DMS53 treated with DMSO at 0.1 percent for 48 hours (cell line): ENCODE measurements at regions not wholly inside any gene's neighbourhood (a gene's known extent, or its start where the extent isn't known, plus 50 kb on each side); places are given as distances from the start of the nearest gene placed in this dataset.
A peak's percentile ranks its signal among the peaks of the same experiment; 100 is the strongest.

Experiments used
- DNase-seq: peaks from one replicate; lab custom pipeline; 2025; ENCODE audit not compliant: unreplicated experiment; lab: John Stamatoyannopoulos, UW

DNA sequence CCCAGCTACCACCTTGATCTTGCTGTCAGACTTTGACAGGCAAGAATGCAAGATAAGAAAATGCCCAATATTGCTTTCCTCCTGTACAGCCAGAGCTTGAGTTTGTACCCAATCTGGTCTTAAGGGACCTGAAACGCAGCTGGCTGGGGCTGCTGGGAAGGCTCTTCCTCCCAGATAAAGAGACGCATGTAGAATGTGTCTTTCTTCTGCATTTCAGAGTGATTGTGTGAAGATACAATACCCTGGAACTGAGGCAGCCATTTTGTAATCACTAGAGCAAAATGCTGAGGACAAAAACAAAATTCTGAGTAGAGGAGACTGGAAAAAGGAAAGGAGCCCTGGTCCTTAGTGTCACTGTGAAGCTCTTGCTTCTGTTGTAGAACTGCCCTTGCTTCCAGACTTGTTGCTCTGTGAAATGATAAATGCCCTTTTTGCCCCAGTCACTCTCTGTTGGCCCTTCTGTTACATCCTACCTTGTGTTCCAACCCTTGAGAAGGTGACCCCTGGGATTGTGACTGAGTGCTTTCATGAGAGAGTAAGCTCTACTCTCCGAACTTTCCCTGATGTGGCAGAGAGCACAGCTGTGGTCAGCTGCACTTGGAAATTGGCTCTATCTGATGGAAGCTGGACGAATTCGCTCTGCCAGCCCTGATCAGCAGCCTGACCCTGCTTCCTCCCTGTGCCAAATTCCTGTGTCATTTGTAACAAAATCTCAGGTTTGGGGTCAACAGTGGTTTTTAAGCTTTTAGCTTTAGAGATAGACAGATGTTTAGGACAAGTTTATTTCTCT is 137.4 kb upstream of the RBMS1 start:
- DNase-seq, result no peak

DNA sequence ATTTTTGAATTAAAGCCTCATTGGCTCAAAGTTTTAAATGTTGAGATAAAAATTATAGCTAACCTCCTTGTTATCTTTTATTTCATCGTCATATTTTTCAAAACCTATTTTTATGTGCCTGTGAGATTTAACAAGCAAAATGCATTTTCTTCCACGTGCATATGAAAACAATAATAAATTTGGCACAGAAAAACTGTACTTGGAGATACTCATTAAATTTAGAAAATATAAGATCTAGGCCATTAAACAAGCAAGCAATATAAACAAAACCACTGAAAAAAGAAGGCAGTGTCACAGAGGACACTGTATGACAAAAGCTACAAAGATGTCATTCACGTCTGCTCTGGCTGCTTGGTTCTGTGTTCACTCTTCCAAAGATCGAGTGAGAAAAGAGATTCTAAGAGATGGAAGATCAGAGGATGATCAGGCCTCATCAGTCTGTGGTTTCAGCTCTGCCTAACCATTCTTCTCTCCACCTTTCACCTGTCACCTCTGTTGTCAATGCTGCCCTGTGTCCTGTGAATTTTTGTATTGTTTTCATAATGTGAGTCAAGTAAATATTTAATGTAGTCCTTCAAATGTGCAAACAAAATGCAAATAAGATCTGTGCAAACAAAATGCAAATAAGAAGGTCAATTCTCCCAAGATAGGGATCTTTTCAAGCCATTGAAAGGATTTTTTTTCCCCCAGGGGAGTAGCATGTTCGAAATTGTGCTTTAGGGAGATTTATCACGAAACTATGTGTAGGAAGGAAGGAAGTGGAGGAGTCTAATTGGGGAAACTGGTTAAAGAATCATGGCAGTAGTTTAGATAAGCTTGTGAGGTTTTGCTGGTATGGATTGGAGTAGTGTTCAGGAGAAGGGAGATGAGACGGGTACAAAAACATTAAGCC is 138.7 kb upstream of the RBMS1 start:
- peak; percentile 93 for DNase-seq

DNA sequence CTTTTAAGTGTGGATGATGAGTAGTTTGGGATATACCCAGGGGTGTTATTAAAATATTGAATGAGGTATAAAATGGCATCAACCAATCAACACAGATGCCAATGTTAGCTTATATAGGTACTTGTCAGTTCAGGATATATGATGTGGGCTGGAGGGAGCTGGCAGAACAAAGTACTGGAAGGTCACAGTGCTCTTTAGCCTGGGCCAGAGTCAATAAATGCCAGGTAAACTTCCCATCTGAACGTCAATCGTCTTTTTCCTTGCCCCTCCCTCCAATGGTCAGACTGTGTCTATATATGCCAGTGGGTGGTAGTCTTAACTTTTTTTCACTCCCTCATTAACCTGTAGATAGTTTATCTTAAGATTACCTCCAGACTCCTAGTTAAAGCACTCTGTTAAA is 140.8 kb upstream of the RBMS1 start:
- no peak for DNase-seq

DNA sequence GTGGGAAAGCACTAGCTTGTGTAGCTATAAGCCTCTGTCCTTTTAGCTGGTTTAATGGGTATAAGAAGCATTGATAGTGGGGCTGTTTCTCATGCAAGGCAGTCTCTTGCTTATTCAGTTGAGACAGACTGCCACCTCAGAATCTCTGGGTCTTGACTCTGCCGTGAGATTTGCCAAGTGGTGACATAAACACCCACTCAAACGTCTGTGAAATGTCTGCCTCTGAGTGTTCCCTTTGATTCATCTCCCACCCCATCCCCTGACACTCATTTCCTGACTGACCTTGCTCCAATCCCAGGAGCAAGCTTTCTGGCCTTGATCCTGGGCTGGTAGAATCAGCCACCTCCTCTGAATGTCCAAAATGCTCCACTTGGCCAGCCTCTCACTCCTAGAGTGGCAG is 141.9 kb upstream of the RBMS1 start:
- no peak for DNase-seq

DNA sequence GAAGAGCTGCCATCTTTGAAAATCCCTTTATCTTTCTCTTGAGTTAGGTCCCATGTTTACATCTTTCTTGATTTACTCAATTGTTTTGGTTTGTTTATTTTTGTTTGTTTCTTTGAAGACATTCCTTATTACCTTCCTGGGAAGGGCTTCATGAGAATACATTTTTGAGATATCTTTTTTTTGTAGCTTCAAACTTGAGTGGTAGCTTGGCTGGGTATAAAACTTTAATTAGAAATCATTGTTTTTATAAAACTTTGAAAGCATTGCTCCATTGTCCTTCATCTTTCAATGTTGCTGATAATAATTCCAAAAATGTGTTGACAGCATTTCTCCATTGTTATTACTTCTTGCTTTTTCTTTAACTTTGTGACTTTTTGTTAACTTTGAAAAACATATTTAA is 145.9 kb upstream of the RBMS1 start:
- no peak for DNase-seq

DNA sequence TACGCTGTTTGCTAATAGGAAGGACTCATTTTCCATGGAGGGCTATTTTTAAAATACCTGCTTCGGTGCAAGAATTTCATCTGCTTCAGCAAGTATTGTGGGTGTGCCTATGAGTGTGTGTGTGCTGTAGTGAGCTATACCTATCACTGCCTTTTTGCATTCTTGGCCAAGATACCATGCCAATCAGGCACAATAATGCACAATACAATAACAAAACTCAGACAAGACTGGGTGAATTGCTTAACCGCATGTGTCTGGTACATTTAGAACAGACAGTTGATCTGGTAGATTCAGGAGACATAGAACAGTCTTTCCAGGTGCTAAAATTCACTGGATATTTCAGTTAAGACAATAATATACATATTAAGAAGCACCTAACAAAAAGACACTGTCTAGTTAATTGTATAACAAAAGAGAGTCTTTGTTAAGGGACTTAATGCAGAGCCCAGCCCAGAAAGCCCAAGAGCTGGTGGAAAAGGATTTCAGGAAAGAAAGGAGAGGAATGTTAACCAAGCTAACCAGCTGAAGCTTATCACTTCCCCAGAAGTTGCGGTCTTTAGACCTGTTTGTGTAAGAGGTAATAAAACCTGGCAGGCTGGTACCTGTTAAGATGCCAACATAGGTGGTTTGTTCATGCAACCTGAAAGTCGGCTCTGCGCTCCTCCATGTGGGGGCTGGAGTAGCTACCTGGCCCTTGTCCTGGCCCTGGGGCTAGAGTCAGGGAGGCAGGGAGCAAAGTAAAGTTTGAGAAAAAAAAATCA is 153.3 kb upstream of the RBMS1 start:
- no peak for DNase-seq

DNA sequence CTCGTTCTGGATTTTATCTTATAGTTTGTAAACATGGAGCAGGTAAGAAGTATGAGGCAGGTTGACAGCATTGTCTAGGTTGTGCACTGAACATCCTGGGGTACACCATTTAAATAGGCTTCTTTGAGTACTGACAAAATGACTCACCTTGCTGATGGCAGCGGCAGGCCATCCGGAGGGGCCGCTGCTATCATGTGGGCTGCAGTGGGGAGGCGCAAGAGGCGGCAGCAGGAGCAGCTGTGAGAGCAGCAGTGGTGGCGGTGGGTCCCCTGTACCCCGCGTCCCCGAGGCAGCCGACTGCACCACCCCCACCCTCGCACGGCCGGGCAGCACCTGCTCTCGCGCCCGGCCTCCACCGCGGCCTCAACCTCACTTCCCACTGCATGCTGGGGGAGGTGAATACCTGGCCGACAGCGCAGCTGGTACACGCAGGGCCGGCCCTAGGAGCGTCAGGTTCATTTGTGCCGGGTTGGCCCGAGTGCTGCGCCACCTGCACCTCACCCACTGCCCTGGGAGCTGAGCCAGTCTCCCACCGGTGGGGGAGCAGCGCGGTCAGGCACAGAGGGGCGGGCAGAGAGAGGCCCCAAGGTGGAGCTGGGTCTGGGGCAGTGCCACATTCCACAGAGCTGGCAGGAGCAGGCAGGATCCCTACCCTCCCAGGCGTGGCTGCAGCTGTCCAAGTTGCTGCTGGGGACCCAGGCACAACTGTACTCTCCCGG is 154.5 kb upstream of the RBMS1 start:
- no peak for DNase-seq

DNA sequence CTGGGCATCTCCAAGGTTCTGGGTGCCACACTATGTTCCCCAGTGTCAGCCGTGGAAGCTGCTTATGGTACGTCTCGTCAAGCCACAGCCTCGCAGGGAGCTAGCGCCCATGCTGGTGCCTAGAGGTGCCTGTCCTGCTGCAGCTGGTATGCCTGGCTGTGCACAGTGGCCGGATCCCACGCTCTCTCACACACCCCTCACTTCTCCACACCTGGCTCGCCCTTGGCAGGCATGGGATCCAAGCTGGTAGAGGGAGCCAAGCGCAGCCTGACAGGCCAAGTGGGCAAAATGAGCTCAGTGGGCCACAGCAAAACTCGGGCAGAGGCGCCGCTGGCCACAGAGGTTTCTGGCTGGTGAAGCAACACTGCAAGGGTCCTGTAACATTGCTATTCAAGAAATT is 156.1 kb upstream of the RBMS1 start:
- no peak for DNase-seq

DNA sequence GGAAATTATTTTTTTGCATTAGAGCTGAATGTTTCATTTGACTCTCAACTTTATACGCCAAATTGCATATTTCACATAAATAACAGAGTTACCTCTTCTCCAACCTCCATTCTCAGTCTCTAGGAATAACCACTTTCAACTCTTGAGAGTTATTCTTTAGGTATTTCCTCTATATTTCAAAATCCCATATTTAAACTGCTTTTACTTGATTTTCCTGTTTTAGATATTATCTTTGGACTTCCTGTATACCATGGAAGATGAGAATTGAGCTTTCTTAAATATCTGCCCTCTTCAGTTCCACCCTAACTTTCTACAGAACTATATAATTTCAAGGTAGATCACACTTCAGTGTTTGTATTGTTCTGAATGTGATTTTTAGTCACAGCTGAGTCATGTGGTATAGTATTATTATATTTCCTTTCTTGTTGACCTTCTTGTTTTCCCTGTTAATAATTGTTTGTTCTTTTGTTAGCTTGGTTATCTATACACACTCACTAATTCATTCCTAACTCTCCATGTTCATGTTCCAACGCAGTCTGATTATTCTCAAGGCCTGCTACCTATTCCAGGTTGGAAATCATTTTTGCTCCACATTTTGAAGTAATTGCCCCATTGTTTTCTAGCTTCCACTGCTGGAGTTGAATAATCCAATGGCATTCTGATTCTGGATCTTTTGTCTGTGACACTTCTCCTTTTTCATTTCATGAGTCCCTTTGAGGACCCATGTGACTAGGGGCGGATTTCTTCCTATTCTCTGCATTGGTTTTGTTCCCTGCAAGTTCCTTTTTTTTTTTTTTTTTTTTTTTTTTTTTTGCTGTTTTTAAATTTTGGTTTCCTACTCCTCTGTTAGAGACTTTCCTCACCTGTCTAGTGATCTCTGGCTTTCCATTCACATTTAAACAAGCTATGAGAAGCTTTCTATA is 156.8 kb upstream of the RBMS1 start:
- DNase-seq, result peak; percentile 41

DNA sequence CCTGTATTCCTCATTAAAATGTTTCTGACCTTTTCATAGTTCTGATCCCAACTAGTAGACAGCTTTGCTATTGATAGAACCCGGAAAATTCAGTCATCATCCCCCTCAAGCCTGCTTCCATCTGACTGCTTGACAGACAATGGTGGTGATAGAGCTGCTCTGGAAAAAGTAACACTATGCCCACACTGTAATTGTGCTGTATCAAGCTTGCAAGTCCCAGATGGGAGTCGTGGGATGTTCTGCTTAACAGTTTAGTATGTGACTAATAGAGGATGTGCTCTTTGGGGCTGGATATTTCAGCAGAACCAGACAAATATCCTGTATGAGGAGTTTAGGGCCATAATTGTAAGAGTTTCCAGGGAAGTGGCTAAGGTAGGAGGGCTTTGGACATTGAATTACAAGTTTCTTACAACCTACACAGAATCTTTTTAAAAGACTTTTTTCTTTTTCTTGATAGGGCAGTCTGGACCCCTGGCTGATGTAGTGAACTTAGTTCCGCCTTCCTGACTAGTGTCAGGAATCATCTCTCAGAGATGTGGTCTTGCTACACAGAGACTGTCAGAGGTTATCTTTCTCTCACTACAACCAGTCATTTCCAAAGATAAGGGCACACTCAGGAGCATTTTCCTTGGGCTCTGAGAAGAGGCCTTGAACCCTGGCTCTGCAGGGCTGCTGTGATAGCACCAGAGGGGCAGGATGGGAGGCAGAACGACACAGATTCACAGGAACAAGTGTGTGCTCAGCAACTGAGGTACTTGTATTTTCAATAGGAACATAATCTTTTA is 158.0 kb upstream of the RBMS1 start:
- no peak for DNase-seq

DNA sequence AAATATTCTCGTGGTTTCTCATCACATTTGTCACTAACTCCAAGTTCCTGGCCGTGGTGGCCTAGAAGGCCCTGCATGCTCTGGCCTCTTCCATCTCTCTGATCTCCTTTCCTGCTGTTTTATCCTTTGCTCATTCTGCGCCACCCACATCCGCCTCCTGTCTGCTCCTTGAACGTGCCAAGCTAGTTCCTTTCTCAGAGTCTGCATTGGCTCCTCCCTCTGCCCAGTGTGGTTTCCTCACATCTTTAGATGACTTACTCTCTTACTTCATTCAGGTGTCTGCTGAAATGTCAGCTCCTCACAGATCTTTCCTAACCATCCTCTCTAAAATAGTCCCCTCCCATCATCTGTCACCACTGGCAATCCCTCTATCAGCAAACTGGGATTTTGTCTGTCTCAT is 158.6 kb upstream of the RBMS1 start:
- no peak for DNase-seq

DNA sequence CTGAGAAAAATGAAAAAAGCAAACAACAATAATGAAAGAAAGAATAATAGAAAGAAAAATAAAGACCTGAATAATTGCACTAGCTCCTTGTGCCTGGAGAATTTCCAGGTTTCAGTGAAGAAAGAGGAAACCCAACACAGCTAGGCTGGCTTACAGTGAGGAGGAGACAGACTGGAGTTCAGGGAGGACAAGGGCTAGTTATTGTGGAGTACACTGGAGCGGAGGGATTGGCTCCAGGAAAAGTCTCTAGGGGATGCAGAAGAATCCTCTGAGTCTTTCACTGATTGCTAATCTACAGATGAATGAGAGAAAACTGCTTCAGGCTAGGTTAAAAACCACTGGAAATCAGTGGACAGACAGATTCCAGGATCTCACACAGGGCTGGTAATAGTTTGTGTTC is 163.6 kb upstream of the RBMS1 start:
- no peak for DNase-seq

DNA sequence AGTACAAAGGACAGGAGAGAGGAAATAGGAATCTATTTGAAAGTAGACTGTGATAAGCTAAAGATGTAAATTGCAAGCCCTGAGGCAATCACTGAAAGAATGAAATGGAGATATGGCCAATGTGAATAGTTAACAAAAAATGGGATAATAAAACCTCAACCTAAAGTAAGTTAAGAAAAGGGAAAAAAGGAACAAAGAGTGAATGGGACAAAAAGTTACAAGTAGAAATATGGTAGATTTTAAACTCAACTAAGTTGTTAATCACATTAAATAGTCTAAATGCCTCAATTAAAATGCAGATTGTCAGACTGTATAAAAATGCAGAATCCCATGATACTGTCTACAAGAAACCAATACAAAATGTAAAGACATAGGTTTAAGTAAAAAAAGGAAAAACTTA is 165.2 kb upstream of the RBMS1 start:
- no peak for DNase-seq

DNA sequence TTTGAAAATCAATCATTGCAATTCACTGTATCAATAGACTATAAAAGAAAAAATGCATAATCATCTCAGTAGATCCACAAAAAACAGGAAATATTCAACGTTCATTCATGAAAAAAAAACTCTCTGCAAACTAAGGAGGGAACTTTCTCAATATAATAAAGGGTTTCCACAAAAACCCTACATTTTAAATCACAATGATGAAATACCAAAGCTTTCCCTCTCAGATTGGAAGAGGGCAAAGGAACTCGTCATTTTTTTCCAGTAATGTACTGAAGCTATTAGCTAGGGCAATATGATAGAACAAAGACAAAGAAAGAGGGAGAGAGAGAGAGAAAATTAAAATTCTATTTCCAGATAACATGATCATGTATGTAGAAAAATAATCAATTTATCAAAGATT is 167.1 kb upstream of the RBMS1 start:
- no peak for DNase-seq

DNA sequence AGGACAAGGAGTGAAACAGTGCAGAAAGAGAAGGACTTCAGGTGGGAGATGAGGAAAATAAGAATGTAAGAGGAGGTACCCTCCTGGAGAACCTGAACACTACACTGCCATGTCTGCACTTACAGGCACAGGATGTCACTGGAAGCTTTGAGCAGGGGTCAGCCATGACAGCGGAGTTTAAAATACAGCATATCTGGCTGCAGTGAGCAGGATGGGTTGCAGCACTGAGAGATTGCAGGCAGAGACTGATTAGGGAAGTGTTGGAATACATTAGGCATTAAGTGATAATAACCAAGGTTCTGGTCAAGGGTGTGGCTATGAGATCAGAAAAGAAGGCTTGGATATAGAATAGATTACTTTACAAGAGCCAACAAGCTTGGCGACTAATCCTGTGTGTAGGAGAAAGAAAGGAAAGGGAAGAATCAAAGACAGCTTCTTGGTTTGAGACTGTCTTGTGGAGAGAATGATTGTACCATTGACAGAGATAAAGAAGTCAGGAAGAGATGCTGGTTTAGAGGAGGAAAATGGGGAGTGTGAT is 171.1 kb upstream of the RBMS1 start:
- DNase-seq, result no peak

DNA sequence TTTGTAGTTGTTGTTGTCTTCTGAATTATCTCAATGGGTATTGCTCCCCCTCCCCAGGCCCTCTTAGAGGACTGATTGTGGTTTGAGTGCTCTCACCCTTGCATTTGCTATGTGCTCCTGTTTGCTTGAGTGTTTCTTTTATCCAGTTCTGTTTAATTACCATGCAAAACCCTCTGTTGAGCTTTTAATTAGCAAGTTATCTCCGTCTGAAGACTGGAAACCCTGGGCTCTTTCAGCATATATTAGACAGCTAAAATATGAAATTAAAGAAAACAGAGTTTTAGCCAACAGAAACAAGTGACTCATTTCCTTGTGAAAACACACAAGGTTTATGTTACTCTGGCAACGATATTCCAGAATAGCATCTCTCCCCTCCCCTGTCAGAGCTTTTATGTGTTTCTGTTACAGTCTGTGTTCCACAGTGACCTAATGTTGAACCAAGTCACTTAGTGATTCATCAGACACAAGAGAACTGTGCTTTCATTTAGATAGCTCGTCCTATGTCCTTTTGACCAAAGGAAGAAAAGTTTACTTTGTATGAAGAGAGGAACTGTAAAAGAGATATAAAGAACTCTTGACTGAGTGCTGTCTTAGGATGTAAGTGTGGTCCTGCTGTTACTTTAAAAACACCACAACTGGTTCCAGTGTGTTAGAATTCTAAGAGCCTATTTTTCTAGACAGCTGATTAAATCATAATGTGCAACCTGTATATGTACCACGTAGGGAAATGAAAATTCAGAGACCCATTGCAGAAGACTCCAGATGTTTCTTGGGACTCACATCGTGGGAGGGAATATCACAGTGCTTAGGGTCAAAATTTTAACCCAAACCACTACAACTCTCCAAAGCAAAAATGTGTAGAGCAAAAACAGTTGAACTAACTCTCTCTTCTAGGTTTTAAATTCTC is 172.8 kb upstream of the RBMS1 start:
- DNase-seq, result peak; percentile 90

DNA sequence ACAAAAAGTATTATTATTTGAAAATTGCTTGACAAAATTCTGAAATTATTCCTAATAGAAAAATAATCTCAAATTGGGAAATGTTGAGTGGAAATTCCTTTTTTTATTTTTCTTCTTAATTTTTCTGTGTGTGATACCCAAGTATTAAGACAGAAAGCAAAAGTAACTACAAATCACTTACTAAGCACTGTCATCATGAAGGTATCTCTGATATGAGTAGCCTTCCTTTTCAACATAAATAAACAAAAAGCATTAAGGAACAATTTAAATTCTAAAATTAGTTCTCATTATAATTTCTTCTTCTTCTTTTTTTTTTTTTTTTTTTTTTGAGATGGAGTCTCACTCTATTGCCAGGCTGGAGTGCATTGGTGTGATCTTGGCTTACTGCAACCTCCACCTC is 174.2 kb upstream of the RBMS1 start:
- DNase-seq, result no peak

DNA sequence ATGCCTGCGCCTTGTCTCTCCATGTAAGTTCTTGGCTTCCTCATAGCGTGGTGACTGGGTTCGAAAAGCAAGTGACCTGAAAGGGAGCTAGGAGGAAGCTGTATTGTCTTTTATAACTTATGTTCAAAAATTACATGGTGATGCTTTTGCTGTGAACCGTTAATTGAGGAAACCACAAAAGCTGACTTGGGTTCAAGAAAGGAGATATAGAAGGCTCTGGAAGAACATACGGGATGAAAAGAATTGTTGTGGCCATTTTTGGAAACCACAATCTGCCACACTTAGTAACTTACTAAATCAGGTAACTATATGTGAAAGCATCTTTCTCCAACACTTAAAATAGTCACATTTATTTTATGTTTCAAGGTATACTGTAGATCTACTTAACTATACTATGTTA is 177.0 kb upstream of the RBMS1 start:
- no peak for DNase-seq
